Activated B cell treated with CpG ODN at 0.5 μM for 24 hours (primary cell): ENCODE measurements at regions not wholly inside any gene's neighbourhood (a gene's known extent, or its start where the extent isn't known, plus 50 kb on each side); places are given as distances from the start of the nearest gene placed in this dataset.

ENCODE experiments used
- ATAC-seq: fragments of 200-7000 bp; cut with Tn5 transposase; one replicate; pipeline ENCODE4 v1.10.0; 2021; ENCODE audit warnings: low read depth, mild to moderate bottlenecking, moderate library complexity
- CTCF ChIA-PET: fragments of 350-600 bp; sonication (Branson Sonifier 250); formaldehyde crosslinking; loops from one replicate; lab custom pipeline; 2021; ENCODE audit warnings: antibody characterized with exemption; lab: Charles Lee
- POLR2A ChIA-PET: fragments of 350-600 bp; sonication (Branson Sonifier 250); formaldehyde crosslinking; loops from one replicate; lab custom pipeline; 2021; ENCODE audit warnings: antibody characterized with exemption; lab: Charles Lee
- DNase-seq: peaks from one replicate; pipeline ENCODE4 v3.0.0; 2022
- H3K27ac Mint-ChIP-seq: one replicate; pipeline ENCODE4 v1.8.0; 2020; ENCODE audit warnings: mixed read lengths
- H3K27me3 Mint-ChIP-seq: one replicate; pipeline ENCODE4 v1.8.0; 2021; ENCODE audit warnings: mixed read lengths
- H3K36me3 Mint-ChIP-seq: one replicate; pipeline ENCODE4 v1.8.0; 2021; ENCODE audit warnings: low read depth, mixed read lengths
- H3K4me1 Mint-ChIP-seq: one replicate; pipeline ENCODE4 v1.8.0; 2021; ENCODE audit warnings: mixed read lengths
- H3K4me3 Mint-ChIP-seq: one replicate; pipeline ENCODE4 v1.8.0; 2020; ENCODE audit warnings: mild to moderate bottlenecking, mixed read lengths
- H3K9me3 Mint-ChIP-seq: one replicate; pipeline ENCODE4 v1.8.0; 2020; ENCODE audit warnings: mixed read lengths
- intact Hi-C: fragments of 100-400 bp; cut with micrococcal nuclease; formaldehyde crosslinking; loops from one replicate; pipeline ENCODE4 v1.15.1; 2024
- TF ChIP-seq, protein P1 (sequence below): fragments of 200-600 bp; IDR thresholded peaks from one replicate; pipeline ENCODE4 v1.8.0; 2022; ENCODE audit warnings: antibody characterized with exemption, mild to moderate bottlenecking

DNA sequence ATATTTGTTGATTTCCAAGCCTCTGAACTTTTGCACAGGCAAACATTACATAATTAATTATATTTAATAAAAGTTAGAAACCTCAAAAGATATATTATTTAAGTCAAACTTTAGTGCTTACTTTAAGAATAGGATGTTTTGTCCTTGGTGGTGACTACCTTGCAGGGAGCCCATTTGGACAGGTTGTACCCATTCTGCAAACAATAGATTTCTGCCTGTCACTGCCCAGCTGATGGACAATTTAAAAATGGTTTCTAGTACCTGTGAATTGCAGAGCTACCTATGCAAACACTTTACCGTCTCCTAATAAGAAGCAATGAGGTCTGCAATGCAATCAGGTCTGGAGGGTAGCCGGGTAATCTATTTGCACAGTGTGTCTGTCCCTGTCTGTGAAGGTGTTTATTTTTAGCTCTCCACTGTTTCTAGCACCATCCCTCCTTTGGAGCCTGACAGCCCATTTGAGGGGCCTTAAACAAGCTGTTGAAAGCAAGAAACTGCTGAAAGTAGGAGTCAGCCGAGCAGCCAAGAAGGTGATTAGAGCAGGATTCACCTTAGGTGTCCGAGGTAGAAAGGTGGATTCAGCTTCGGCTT is 556.2 kb upstream of the CFAP20DC start:
- intact Hi-C loops = no loop called here
- no peaks in the 10 kb centered on the region for H3K9me3 Mint-ChIP-seq
- H3K4me1 Mint-ChIP-seq = no peaks in the 10 kb centered on the region
- H3K27ac Mint-ChIP-seq = no peak overlapping the region
- no peaks in the 10 kb centered on the region for H3K27me3 Mint-ChIP-seq
- ChIA-PET POLR2A (no interaction called here), CTCF (no interaction called here)
- TF ChIP-seq, protein P1, sequence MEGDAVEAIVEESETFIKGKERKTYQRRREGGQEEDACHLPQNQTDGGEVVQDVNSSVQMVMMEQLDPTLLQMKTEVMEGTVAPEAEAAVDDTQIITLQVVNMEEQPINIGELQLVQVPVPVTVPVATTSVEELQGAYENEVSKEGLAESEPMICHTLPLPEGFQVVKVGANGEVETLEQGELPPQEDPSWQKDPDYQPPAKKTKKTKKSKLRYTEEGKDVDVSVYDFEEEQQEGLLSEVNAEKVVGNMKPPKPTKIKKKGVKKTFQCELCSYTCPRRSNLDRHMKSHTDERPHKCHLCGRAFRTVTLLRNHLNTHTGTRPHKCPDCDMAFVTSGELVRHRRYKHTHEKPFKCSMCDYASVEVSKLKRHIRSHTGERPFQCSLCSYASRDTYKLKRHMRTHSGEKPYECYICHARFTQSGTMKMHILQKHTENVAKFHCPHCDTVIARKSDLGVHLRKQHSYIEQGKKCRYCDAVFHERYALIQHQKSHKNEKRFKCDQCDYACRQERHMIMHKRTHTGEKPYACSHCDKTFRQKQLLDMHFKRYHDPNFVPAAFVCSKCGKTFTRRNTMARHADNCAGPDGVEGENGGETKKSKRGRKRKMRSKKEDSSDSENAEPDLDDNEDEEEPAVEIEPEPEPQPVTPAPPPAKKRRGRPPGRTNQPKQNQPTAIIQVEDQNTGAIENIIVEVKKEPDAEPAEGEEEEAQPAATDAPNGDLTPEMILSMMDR = no peak
- no peak overlapping the region for H3K4me3 Mint-ChIP-seq
- DNase-seq (no peak), ATAC-seq (no peak)
- H3K36me3 Mint-ChIP-seq = no peaks in the 10 kb centered on the region

DNA sequence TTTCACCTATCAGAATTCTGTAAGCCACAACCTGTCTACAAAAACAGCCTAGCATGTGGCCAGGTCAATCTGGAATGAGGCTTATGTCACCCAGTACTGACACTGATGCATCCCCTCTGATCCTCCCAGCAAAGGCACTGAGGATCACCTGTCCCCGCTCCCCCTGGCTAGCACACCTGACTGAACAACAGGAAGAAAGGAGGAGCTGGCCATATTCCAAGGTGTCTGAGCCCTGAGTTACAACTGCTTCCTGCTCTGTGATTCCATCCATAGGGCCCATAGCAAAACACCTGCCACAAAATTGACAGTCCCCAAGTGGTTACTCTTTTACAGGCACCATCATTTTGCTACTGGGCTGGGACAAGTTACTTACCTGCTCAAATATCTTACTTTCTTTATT is 555.5 kb upstream of the CFAP20DC start:
- intact Hi-C loops = no loop called here
- H3K36me3 Mint-ChIP-seq = no peaks in the 10 kb centered on the region
- no peaks in the 10 kb centered on the region for H3K9me3 Mint-ChIP-seq
- TF ChIP-seq, protein P1 = no peak
- no peak overlapping the region for H3K27ac Mint-ChIP-seq
- CTCF ChIA-PET = no interaction called here
- DNase-seq (no peak), ATAC-seq (no peak)
- no peak overlapping the region for H3K4me3 Mint-ChIP-seq
- no peaks in the 10 kb centered on the region for H3K4me1 Mint-ChIP-seq
- POLR2A ChIA-PET = no interaction called here
- H3K27me3 Mint-ChIP-seq = no peaks in the 10 kb centered on the region

DNA sequence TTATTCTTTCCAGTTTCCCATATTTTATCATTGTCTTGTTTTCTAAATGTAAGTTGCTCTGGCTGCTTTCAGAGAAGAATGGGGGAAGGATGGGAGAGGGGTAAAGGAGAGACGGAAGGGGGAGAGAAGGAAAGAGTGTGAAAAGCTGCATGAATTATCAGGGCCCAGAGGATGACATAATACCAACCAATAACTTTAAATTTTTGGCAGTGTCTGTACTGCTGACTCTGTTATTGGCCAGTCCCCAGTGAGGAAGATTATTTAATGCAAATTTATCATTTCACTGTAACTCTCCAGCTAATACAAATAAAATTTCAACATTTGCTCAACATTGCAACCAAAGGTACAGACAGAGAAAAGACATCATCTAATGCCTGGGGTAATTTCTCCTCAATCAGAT is 551.7 kb upstream of the CFAP20DC start:
- CTCF ChIA-PET = no interaction called here
- POLR2A ChIA-PET = no interaction called here
- no peak for ATAC-seq

DNA sequence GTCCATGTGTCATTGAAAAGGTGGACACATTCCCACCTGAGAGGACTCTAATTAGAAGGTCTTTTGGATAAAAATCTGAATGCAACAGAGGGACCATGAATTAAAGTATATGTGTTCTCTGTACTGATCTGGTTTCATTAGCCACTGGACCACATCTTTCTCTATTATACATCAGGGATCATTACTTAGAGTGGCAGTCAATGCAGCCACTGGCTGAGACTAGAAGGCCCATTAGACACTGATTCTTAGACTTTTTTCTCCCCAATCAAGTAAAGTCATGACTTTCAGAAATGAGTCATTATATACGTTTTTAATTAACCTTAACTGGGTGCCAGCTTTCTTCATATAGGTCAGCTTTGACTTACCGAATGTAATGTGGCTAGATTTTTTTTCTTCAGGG is 550.8 kb upstream of the CFAP20DC start:
- Mint-ChIP-seq H3K27me3 (no peaks in the 10 kb centered on the region), H3K4me1 (no peaks in the 10 kb centered on the region), H3K9me3 (peaks cover 2% of the 10 kb centered on the region), H3K27ac (no peak overlapping the region), H3K4me3 (no peak overlapping the region), H3K36me3 (no peaks in the 10 kb centered on the region)
- no peak for DNase-seq
- ATAC-seq = no peak
- TF ChIP-seq, protein P1 = no peak
- POLR2A ChIA-PET = no interaction called here
- CTCF ChIA-PET = no interaction called here
- intact Hi-C loops = no loop called here

More for the DNA sequence above, 551.7 kb upstream of the CFAP20DC start:
- H3K4me1 Mint-ChIP-seq = no peaks in the 10 kb centered on the region
- no peaks in the 10 kb centered on the region for H3K36me3 Mint-ChIP-seq
- no peak overlapping the region for H3K27ac Mint-ChIP-seq
- no peaks in the 10 kb centered on the region for H3K27me3 Mint-ChIP-seq
- H3K9me3 Mint-ChIP-seq = no peaks in the 10 kb centered on the region
- no peak overlapping the region for H3K4me3 Mint-ChIP-seq
- intact Hi-C loops = no loop called here
- TF ChIP-seq, protein P1 = no peak
- no peak for DNase-seq

DNA sequence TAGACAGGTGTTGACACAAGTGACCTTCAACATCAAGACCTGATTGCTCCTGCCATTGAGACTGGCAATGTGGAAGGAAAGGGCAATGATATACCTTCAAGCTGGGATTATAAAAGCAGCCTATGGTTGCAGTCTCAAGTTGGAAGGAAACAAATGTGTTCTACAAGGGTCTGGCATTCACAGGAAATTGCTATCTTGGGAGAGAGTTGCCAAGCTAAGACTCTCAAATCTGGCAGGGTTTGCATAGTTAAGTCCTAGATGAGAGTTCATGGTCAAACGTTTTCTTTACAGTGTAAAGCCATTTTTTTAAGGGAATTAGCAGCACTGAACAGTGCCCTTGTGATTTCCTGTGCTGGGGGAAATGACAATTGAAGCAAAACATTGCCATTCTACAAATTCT is 546.9 kb upstream of the CFAP20DC start:
- ATAC-seq (no peak), DNase-seq (no peak)
- H3K9me3 Mint-ChIP-seq = peaks cover 3% of the 10 kb centered on the region
- POLR2A ChIA-PET = no interaction called here
- no peak overlapping the region for H3K4me3 Mint-ChIP-seq
- TF ChIP-seq, protein P1 = no peak
- no peak overlapping the region for H3K27ac Mint-ChIP-seq
- H3K27me3 Mint-ChIP-seq = no peaks in the 10 kb centered on the region
- H3K4me1 Mint-ChIP-seq = no peaks in the 10 kb centered on the region
- intact Hi-C loops = no loop called here
- no peaks in the 10 kb centered on the region for H3K36me3 Mint-ChIP-seq
- CTCF ChIA-PET = interaction anchor here (1.4 kb wide), 1 partner anchor 261 kb away, joined by 4 read pairs; no protein-coding TSS in a partner anchor
